Keratinocyte (primary cell): ENCODE measurements at regions not wholly inside any gene's neighbourhood (a gene's known extent, or its start where the extent isn't known, plus 50 kb on each side); places are given as distances from the start of the nearest gene placed in this dataset.

ENCODE experiments used
- DNase-seq: peaks from one replicate; pipeline ENCODE4 v3.0.0-alpha.2; 2011; ENCODE audit warnings: low read depth, missing footprints, low spot score
- FAIRE-seq: peaks from 2 replicates; lab custom pipeline; 2011; peaks lifted over from hg19 to GRCh38; lab: Jason Lieb, UNC
- H2AFZ ChIP-seq: 2 replicates; pipeline ENCODE4 v1.6.0; 2012; ENCODE audit warnings: low read length, control low read depth, inconsistent platforms; ENCODE audit not compliant: control insufficient read depth
- H3K27ac ChIP-seq: 2 replicates; pipeline ENCODE4 v1.5.1; 2011; ENCODE audit warnings: low read length; ENCODE audit not compliant: control insufficient read depth, insufficient read depth
- H3K27me3 ChIP-seq: 3 replicates; pipeline ENCODE4 v1.6.0; 2011; ENCODE audit warnings: low read length; ENCODE audit not compliant: control insufficient read depth, insufficient read depth; ENCODE audit errors: extremely low read depth
- H3K36me3 ChIP-seq, 2 experiments: 2 replicates in 1 of 2; 3 replicates in 1 of 2; pipeline ENCODE4 v1.5.1; 2011; ENCODE audit warnings: low read length in 2 of 2, mild to moderate bottlenecking in 1 of 2; ENCODE audit not compliant: control insufficient read depth in 2 of 2, insufficient read depth in 2 of 2; ENCODE audit errors: extremely low read depth in 1 of 2
- H3K4me1 ChIP-seq: 3 replicates; pipeline ENCODE4 v1.5.1; 2011; ENCODE audit warnings: low read length; ENCODE audit not compliant: control insufficient read depth, insufficient read depth; ENCODE audit errors: extremely low read depth
- H3K4me2 ChIP-seq: 3 replicates; pipeline ENCODE4 v1.6.0; 2011; ENCODE audit warnings: low read depth, low read length; ENCODE audit not compliant: control insufficient read depth, insufficient read depth; ENCODE audit errors: extremely low read depth
- H3K4me3 ChIP-seq, 3 experiments: fragments of 200-600 bp in 1 of 3; sonication (generic) in 1 of 3; 2 replicates in 2 of 3; 3 replicates in 1 of 3; pipeline ENCODE4 v1.5.1; 2011 to 2016; ENCODE audit warnings: low read length in 3 of 3, mild to moderate bottlenecking in 3 of 3, control low read depth in 2 of 3, inconsistent platforms in 1 of 3, low read depth in 1 of 3, mixed read lengths in 1 of 3, mixed run types in 1 of 3, moderate library complexity in 1 of 3; ENCODE audit not compliant: control insufficient read depth in 2 of 3, insufficient read depth in 2 of 3; ENCODE audit errors: extremely low read depth in 1 of 3
- H3K79me2 ChIP-seq: 2 replicates; pipeline ENCODE4 v1.6.0; 2012; ENCODE audit warnings: low read length; ENCODE audit not compliant: control insufficient read depth, insufficient read depth
- H3K9ac ChIP-seq: 3 replicates; pipeline ENCODE4 v1.6.0; 2011; ENCODE audit warnings: low read length; ENCODE audit not compliant: control insufficient read depth, insufficient read depth; ENCODE audit errors: extremely low read depth
- H3K9me1 ChIP-seq: 3 replicates; pipeline ENCODE4 v1.6.0; 2011; ENCODE audit warnings: low read length; ENCODE audit not compliant: control insufficient read depth, insufficient read depth; ENCODE audit errors: extremely low read depth
- H3K9me3 ChIP-seq: 2 replicates; pipeline ENCODE4 v1.5.1; 2012; ENCODE audit warnings: low read depth, low read length; ENCODE audit not compliant: control insufficient read depth
- H4K20me1 ChIP-seq: 3 replicates; pipeline ENCODE4 v1.6.0; 2011; ENCODE audit warnings: low read length; ENCODE audit not compliant: control insufficient read depth, insufficient read depth; ENCODE audit errors: extremely low read depth
- CTCF ChIP-seq, 3 experiments: IDR thresholded peaks in 1 of 3; conservative IDR thresholded peaks in 1 of 3; optimal IDR thresholded peaks in 1 of 3; 2 replicates in 2 of 3; 3 replicates in 1 of 3; pipeline versions ENCODE3 to v1.5.1; 2011; ENCODE audit warnings: low read length in 3 of 3, mild to moderate bottlenecking in 3 of 3, moderate library complexity in 2 of 3, control low read depth in 1 of 3, inconsistent platforms in 1 of 3; ENCODE audit not compliant: insufficient read depth in 2 of 3; ENCODE audit errors: extremely low read depth in 1 of 3
- EZH2 ChIP-seq: IDR thresholded peaks from one replicate; pipeline ENCODE4 v1.6.1; 2012; ENCODE audit warnings: inconsistent platforms, mild to moderate bottlenecking, low read length, moderate library complexity
- dilution Hi-C: fragments of 300-500 bp; cut with MboI; formaldehyde crosslinking; loops from one replicate; pipeline ENCODE4 v1.7.0; 2020; ENCODE audit warnings: low sequenced_read_pairs; ENCODE audit not compliant: extremely low pct_ligation_motif_present

DNA sequence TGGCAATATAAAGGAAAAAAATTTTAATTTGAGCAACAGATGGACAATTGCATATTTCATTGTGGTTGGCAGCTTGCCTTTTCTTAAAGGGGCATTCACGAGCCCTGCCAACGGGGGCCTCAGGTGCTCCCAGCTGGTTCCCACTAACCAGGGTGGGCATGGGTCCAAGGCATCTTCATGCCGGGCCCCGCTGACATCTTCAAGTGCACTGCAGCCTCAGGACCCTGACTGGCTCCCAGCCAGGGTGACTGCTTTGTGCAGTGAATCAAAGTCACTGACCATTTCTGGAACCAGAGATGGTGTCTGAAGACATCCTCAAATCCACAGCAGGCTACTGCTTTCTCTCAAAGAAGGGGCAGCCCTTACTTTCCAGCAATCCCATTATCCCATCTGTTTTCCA lies 275.2 kb upstream of the MGMT start:
- peaks cover 2% of the 10 kb centered on the region for H3K4me1 ChIP-seq
- dilution Hi-C loops: no loop called here
- H3K9ac ChIP-seq: no peak overlapping the region
- no peak overlapping the region for H3K4me2 ChIP-seq
- H3K9me1 ChIP-seq: no peaks in the 10 kb centered on the region
- H4K20me1 ChIP-seq: no peaks in the 10 kb centered on the region
- H3K79me2 ChIP-seq: no peaks in the 10 kb centered on the region
- H3K27ac ChIP-seq: no peak overlapping the region
- no peaks in the 10 kb centered on the region for H3K36me3 ChIP-seq
- H3K9me3 ChIP-seq: no peaks in the 10 kb centered on the region
- no peak for TF ChIP-seq CTCF (optimal IDR thresholded peaks at IDR 0.05 in 1 of 3, IDR thresholded peaks at IDR 0.05 in 1 of 3, conservative IDR thresholded peaks at IDR 0.05 in 1 of 3; ENCODE audit: extremely low read depth in 1 of 3, insufficient read depth in 2 of 3, low read length in 3 of 3)
- no peak for TF ChIP-seq EZH2
- H2AFZ ChIP-seq: no peak overlapping the region
- no peak overlapping the region for H3K4me3 ChIP-seq
- H3K27me3 ChIP-seq: no peaks in the 10 kb centered on the region
- DNase-seq (no peak), FAIRE-seq (no peak)

GRCh38 chr10:129192344-129193128 lies 274.5 kb upstream of the MGMT start:
- Histone ChIP-seq H3K27ac (no peak overlapping the region), H3K4me3 (peak overlapping the region in 1 of 3 experiments; percentile 8), H2AFZ (peak overlapping the region; percentile 57), H3K36me3 (no peaks in the 10 kb centered on the region), H3K79me2 (no peaks in the 10 kb centered on the region), H3K9ac (peak overlapping the region; percentile 6), H3K4me2 (peak overlapping the region; percentile 35), H3K27me3 (no peaks in the 10 kb centered on the region), H3K4me1 (peaks cover 2% of the 10 kb centered on the region), H4K20me1 (no peaks in the 10 kb centered on the region), H3K9me3 (no peaks in the 10 kb centered on the region), H3K9me1 (no peaks in the 10 kb centered on the region)
- TF ChIP-seq EZH2: no peak
- no peak for TF ChIP-seq CTCF (optimal IDR thresholded peaks at IDR 0.05 in 1 of 3, IDR thresholded peaks at IDR 0.05 in 1 of 3, conservative IDR thresholded peaks at IDR 0.05 in 1 of 3; ENCODE audit: extremely low read depth in 1 of 3, insufficient read depth in 2 of 3, low read length in 3 of 3)
- peak; percentile 75 for FAIRE-seq
- dilution Hi-C loops: no loop called here
- DNase-seq: no peak
